Thyroid gland (tissue), 4 donors: ENCODE measurements at regions not wholly inside any gene's neighbourhood (a gene's known extent, or its start where the extent isn't known, plus 50 kb on each side); places are given as distances from the start of the nearest gene placed in this dataset.

ENCODE experiments used
- CTCF ChIP-seq, 6 experiments: fragments of 200-600 bp in 3 of 6; fragments of 450-650 bp in 3 of 6; sonication (generic) in 3 of 6; IDR thresholded peaks; one replicate each; pipeline ENCODE4 v1.5.1; 2016 to 2019; ENCODE audit warnings: antibody characterized with exemption in 6 of 6, mild to moderate bottlenecking in 2 of 6, inconsistent platforms in 1 of 6, moderate library complexity in 1 of 6
- POLR2A ChIP-seq, 2 donors: fragments of 450-650 bp; IDR thresholded peaks; one replicate each; pipeline ENCODE4 v1.6.1; 2017; ENCODE audit warnings: antibody characterized with exemption in 2 of 2, mild to moderate bottlenecking in 2 of 2, moderate library complexity in 1 of 2

GRCh38 chr7:26434974-26435373 lies 143.3 kb downstream of the SNX10 start:
- TF ChIP-seq CTCF (IDR thresholded peaks at IDR 0.05): no peak
- TF ChIP-seq POLR2A (IDR thresholded peaks at IDR 0.05): no peak
